Stimulated activated CD4-positive, alpha-beta T cell treated with anti-CD3 and anti-CD28 coated beads, Interleukin-12 subunit alpha, Interleukin-12 subunit beta, amount 100 ng/mL, for 48 hours (primary cell): ENCODE measurements at regions not wholly inside any gene's neighbourhood (a gene's known extent, or its start where the extent isn't known, plus 50 kb on each side); places are given as distances from the start of the nearest gene placed in this dataset.
"Not testable (repeated sequence)": the region's sequence is repeated elsewhere in the genome, so short reads cannot be mapped to it uniquely, and the experiment has no call there.

Source experiments
- DNase-seq, 3 donors: peaks; one replicate each; pipeline ENCODE4 v3.0.0-alpha.2; 2020; ENCODE audit warnings: low read depth in 2 of 3, low spot score in 1 of 3

DNA sequence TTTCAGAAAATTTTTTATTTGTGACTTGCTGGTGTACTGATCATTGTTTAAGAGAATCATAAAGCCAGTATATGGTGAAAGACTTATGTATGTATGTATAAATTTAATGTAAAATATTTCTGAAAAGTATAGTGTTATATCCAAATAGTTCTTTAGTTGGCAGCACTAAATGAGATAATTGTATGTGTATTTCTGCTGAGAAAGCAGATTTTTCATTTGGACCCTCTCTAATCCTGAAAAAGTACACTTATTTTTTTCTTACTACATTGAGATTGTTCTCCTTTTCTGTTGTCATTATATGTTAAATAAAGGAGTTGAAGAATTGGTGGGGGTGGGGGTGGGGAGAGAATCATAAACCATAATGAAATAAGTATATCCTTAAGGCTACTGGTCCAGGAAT, 324.9 kb upstream of the SUCLG2 start:
- no peak for DNase-seq

DNA sequence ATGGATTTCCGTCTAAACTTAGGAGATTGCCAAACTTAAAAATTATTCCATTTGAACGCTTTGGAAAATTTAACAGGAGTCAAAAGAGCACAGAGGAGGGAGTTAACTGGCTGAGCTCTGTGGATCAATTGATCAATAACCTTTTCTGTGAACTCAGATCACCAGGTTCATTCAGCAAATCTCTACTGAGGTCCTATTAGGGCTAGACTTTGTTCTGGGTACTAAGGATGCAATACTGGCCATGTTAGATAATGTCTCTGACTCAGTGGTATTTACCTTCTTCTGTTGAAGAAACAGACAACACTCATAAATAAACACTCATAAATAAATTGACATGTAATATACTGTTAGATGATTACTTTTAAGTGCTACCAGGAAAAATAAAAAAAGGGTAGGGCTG, 323.4 kb upstream of the SUCLG2 start:
- DNase-seq: no peak

DNA sequence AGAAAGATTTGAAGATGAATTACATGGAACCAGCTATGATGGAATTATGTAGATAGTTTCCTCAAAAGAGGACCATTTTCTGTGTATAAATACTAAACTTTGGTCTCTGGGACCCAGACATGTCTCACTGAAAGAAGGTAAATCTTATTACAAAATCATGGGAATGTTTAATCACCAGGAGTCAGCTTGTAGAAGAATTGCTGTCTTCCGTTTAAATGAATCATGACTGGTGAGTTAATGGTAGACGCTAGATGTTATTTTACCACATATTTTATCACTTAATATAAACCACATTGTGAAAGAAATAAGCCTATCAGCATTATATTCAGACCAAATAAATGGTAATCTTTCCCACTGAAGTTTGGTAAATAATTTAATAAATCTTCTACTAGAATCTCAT, 322.3 kb upstream of the SUCLG2 start:
- DNase-seq: no peak

DNA sequence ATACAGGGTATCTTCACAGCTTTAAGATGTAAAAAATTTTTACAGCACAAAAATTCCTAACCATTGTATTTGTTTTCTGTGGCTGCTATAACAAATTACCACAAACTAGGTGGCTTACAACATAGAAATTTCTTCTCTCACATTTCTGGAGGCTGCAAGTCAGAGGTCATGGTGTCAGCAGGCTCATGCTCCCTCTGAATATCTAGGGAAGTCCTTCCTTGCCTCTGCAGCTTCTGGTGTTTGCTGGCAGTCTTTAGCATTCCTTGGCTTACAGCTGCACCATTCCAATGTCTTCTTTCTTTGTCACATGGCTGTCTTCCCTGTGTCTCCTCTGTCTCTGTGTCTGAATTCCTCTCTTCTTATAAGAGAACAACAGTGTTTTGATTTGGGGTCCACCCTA, 310.2 kb upstream of the SUCLG2 start:
- no peak for DNase-seq

DNA sequence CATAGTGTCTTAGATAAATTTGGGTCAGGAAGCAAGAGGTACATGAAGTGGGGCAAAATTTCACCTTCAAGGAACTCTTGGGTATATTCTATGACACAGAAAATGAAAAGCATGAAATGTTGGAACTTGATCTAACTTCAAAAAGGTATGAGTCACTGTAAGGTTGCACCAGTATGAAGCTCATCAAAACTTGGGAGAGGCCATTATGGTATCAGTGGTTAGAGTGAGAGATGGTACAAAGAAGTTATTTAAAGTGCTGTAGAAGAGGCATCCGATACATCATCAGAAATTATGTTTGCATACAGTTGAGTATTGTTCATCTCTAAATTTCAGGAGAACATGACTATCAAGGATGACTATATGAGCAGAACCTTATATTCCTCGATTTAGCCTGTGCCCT, 302.9 kb upstream of the SUCLG2 start:
- no peak for DNase-seq

DNA sequence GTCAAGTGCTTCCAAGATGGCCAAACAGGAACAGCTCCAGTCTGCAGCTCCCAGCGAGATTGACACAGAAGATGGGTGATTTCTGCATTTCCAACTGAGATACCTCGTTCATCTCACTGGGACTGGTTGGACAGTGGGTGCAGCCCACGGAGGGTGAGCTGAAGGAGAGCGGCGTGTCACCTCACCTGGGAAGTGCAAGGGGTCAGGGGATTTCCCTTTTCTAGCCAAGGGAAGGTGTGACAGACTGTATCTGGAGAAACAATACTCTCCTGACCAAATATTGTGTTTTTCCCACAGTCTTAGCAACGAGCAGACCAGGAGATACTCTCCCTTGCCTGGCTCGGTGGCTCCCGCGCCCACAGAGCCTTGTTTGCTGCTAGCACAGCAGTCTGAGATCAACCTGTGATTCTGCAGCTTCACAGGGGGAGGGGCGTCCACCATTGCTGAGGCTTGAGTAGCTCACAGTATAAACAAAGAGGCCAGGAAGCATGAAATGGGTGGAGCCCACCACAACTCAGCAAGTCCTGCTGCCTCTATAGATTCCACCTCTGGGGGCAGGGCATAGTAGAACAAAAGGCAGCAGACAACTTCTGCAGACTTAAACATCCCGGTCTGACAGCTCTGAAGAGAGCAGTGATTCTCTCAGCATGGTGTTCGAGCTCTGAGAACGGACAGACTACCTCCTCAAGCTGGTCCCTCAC, 293.5 kb upstream of the SUCLG2 start:
- peak; percentile 3 to 21 (median 5) for DNase-seq

DNA sequence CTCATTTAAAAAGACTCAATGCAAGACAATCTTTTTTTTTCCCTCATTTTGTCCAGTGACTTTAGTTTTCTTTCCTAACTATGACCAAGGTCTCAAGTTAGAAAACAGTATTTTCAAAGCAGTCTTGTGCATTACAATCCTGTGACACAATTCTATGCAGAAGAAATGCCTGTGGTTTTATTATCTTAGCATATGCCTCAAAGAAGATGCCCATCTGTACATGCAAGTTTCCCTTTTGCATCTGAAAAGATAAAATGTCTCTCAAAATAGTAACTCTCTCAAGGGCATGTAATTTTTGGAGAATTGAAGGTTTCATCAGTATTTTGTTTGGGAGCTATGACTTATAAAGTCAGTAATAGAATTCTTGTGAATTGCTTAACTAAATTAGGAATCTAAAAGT, 292.0 kb upstream of the SUCLG2 start:
- no peak for DNase-seq

DNA sequence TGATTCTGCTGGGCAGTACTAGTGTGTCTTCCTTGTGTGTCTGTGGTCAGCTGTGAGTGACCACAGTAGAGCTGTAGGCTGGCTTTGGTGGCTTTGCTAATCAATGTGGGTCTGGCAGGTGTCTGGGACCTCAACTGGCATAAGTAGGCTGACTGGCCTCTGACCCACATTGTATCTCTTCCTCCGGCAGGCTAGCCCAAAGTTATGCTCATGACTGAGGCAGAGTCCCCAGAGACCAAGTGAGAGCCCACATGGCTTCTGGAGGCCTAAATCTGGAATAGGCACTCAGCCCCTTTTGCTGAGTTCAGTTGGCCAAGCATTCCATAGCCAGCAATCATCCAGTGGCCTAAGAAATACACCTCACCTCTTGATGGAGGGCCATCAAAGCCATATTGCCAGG, 289.1 kb upstream of the SUCLG2 start:
- no peak for DNase-seq

DNA sequence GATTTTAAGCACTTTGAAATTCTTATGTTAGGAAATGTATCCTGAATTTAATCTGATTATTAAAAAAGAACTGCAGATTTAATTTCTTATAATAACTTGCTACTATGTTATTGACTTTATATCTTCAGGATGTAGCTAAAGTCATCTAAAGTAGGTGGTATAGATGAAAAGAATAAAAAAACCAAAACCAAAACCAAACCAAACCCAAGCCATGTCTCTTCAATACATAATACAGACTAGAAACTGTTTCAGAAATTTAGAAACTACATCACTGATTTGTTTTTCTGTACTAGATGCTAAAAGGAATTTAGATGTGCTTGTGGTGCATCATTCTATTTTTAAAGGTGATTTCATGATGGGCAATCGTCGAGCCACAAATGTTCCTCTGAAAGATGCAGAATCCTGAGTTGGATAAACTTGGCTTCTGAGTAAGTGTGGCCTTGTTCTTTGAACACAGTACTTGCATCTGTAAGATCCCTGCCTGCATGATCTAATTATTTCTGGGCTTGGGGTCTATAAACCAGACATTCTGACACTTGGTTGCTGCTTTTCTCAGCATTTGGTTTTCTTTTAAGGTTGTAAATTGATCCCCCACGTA, 287.1 kb upstream of the SUCLG2 start:
- no peak for DNase-seq

DNA sequence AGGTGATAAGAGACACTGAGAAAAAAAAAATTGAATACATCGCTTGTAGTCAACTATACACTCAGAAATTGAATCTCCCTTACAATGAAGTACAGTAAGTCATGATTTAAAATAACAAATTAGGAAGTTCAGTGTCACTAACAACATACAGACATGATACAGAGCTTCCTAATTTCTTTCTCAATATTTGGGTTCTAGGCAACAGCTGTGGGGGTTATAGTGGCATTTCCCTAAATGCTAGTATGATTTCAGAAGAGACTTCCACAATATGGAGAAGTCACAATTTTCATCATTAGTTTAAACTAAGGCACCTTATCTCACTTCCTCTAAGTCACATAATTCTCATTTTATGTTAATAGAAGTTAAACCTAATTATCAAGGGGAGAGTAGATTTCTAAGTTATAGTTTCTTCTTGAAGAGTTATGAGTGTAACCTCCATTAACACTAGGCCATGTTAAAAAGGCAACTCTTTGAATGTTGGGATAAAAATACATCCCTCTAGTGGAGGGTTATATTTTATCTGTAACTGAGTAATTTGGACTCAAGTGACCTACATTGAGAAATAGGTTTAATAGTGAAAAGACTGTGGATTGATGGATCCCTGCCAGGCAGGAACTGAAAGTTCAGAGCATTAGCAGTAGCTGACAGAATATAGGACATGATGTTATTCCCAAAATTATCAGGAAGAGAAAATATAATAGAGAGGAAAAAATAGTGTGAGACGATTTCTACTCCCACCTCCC, 286.0 kb upstream of the SUCLG2 start:
- no peak for DNase-seq

DNA sequence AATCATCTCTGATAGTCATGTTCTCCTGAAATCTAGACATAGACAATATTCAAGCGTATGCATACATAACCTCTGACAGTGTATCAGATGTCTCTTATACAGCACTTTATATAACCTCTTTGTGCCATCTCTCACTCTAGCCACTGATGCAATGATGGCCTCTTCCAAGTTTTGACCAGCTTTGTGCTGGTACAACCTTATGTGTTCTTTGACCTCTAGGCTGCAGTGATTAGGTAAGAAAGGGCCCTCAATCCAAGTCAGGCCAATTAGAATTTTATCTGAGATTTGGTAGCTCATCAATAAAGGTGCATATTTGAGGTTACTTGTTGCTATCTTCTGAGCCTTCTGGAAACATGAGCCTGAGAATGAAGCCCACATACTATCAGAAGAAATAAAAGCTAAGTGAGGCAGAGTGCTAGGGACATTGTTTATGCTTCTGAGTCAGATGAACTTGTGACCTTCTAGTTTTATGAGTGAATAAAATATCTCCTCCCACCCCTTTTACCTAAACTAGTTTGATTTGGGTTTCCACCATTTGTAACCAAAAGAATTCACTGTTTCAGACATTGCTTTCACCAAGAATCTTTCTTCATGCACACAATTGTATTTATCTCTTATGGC, 283.2 kb upstream of the SUCLG2 start:
- no peak for DNase-seq

DNA sequence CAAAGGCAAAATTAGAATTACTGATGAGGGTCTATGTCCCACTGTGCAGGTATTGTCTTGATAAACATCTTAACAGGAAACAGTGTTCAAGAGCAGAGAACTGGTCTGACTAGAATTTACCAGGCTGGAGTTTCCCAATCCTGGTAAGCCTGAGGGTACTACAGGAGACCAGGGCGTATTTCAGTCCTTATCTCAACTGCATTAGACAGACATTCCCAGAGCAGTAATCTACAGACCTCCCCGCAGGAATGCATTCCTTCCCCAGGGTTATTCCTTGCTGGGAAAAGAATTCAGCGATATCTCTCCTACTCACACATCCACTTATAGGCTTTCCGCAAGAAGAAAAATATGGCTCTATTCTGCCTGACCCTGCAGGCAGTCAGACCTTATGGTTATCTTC, 276.0 kb upstream of the SUCLG2 start:
- not testable (repeated sequence) for DNase-seq

DNA sequence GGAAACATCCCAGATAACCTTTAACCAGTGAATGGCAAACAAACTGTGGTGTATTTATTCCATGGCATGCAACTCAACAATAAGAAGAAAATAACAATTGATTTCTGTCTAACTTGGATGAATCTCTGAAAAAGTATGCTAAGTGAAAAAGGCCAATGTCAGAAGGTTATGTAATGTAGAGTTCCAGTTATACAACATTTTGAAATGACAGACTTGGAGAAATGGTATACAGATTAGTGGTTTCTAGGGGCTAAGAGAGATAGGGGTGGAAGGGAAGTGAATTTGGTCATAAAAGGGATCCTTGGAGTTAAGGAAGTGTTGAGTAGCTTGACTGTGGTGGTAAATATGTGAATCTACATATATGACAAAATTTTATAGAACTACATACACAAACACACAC, 269.4 kb upstream of the SUCLG2 start:
- no peak for DNase-seq

DNA sequence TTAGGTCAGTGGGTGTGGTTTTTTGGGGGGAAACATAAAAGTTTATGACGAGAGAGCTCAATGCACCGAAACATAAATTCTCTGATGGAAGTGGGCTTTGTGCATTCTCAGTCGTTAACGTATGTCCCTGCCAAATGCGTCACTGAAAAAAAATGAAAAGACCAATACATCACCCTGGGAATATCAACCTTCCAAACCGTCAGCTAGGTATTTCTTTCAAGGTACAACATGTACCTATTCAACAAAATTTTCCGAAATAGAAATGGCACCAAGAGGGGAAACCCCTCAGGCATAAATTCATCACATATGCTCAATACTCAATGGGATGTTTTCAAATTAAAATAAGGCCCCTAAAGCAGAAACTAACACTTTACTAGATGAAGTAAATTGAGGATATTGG, 266.6 kb upstream of the SUCLG2 start:
- no peak for DNase-seq

DNA sequence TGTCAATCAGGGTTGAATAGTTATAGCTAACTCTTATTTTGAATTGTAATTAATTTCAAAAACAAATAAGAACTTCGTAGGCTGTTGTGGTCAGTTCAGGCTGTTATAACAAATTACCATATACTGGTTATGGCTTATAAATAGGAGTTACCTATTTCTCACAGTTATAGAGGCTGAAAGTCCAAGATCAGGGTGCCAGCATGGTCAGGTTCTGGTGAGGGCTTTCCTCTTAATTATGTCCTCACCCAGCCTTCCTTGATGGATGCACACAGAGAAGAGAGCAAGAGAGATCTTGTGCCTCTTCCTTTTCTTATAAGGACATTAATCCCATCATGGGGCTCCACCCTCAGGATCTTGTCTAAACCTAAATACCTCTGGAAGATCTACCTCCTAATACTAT, 265.9 kb upstream of the SUCLG2 start:
- no peak for DNase-seq

DNA sequence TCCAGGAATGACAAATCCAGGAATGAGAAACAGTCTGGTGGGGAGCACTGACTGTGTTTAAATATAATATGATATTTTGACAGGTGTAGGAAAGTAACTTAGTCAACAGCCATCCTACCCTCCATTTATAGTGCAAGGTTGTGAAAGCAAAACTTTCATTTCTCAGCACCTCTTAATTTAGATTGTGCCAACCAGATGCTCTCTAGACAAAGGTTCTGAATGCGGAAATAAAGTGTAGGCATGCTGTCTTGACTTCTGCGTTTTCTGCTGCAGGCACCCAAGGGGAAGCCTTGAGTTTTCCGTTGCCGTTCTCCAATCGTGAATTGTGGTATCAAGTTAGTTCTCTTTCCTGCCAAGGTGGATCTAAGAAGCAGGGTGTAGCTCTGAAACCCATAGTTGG, 261.9 kb upstream of the SUCLG2 start:
- DNase-seq: no peak

DNA sequence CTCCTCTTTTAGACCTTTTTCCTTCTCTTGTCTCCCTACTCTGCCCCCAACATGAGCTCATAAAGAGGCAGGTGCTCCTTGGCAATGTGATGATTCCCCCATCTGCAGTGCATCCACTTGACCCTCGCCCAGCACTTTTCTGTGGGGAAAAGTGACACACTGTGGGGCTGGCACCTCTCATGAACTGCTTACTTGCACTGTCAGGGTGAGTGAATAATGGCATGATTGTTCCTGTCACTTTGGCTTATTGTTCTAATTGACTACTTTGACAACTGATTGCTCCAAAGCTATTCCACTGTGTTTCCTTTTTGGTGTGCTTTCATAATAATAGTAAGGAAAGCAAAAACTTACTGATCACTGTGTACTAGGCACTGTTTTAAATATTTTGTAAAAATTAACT, 253.3 kb upstream of the SUCLG2 start:
- DNase-seq: no peak

DNA sequence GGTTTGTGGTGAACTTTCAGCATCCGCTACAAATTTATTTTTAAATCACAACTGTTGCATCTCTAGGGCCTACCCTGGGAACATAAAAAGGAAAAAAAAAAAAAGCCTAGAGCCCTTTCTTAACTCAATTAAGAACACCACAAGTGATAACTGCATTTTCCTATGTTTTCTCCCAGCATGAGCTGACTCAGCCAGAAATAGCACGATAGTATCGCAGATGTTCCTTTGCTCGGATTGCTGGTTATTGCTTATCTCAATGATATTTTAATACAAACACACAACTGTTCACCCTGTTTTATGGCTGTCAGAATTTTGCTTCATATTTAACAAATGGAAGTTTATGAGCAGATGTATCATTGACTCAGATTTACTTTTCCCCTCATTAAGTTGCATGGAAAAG, 251.8 kb upstream of the SUCLG2 start:
- no peak for DNase-seq

DNA sequence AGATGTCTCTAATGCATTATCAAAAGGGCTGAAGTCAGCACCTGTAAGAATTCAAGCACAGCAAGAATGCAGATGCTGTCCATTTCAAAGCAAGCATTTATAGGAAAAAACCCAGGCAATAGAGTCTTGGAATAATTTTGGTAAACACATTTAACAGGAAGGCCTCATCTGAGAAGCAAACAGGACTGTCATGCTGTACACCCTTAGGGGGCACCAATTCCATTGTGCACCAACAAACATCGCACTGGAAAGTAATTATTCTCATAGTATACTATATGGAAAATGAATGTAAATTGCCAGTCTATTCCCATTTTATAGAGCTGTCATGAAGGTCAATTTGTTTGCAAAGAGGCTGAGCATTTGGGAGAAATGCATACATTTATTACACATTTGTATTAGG, 247.3 kb upstream of the SUCLG2 start:
- DNase-seq: no peak

DNA sequence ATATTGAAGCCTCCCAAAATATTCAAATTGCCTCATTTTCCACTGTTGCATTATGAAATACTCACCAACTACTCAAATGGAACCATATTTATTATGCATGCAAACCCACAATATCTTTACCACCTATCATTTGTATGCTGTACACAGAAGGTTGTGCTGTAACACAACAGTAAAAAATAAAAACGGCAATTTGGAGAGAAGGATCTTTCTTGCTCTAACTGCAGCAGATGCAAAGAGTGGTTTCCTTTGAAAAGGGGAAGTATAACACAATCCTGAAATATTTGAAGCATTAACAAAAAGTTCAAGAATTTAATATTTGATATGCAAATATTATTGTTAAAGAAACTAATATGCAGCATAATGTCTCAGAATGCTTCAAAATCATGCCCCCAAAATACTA, 244.5 kb upstream of the SUCLG2 start:
- DNase-seq: no peak

DNA sequence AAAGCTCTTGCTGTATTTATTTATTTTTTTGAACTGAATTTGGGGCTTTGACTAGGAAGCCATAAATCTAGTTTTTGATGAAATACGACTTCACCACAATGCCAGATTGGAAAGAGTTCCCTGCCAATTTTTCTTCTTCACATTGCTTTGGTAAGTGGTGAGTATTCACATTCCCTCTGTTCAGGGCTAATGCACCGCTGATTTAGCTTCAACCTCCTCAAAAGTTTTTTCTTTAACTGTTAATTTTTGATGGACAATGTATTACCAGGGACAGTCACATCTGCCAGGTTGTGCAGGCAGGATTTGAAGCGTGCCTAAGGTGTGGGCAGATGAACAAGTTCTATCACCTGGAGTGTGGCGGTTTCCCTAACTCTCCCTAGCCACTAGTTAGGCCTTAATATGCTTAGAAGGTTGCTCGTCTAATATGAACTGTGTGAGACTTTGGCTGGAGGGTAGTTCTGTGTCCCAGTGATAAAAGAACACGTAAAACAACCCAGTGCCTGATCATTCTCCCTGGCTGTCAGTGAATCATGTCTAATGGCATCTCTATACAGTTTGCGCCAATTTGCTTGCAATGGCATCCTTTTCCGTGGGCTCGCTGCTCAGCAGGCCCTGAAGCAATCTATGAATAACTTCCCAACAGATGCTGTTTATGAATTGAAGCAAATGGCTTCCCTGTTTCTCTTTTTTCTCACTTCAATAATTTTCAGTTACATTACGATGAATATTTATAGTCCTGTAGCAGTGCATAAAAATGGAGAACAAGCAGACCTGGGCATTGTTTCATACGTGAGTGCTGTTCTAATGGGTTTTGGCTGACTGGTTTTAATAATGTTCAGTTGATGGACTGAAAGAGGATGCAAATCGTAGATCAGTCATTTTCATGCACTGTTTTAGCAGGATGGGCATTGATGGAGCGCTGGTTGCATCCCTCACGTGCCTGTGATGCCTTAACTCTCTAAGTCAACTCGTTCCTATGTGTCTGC, 243.2 kb upstream of the SUCLG2 start:
- no peak for DNase-seq
